Astrocyte of the spinal cord (primary cell): ENCODE measurements at regions not wholly inside any gene's neighbourhood (a gene's known extent, or its start where the extent isn't known, plus 50 kb on each side); places are given as distances from the start of the nearest gene placed in this dataset.

ENCODE experiments used
- DNase-seq: peaks from one replicate; pipeline ENCODE4 v3.0.0; 2011; ENCODE audit warnings: low read depth, low spot score
- H3K4me3 ChIP-seq: 2 replicates; pipeline ENCODE4 v1.5.1; 2011; ENCODE audit warnings: low read depth, mild to moderate bottlenecking, low read length, moderate library complexity
- CTCF ChIP-seq: IDR thresholded peaks from 2 replicates; pipeline ENCODE4 v1.5.1; 2012; ENCODE audit warnings: low read depth, mild to moderate bottlenecking, low read length, inconsistent platforms
- in situ Hi-C: cut with HindIII; loops from 2 replicates; pipeline ENCODE4 v1.10.0; 2017; ENCODE audit warnings: low sequenced_read_pairs

DNA sequence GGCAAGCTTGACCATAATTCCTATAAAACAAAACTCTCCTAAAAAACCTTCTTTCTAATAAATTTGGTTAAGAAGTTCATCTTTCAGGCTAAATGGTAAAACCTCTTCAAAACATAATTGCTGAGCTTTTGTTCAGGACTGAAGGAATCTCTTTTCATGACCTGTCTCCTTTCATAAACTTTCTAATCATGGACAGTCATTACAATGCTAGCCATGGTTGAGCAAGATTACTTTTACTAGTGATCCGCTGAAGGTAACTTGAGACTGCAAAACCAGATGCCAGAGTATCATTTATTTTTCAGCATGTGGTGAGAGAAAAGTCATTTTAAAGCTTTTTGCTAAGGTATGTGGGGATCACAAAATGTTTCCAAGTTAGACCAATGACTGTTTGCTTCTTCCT is 186.4 kb upstream of the RHOBTB1 start:
- DNase-seq, result peak; percentile 30
- no peak overlapping the region for H3K4me3 ChIP-seq
- in situ Hi-C loops, result no loop called here
- no peak for TF ChIP-seq CTCF

- no peak for DNase-seq
- no peak overlapping the region for H3K4me3 ChIP-seq
- in situ Hi-C loops, result no loop called here
- no peak for TF ChIP-seq CTCF
These were observed 184.2 kb upstream of the RHOBTB1 start for GRCh38 chr10:61128196-61128595.

GRCh38 chr10:61125560-61126170 is 181.7 kb upstream of the RHOBTB1 start:
- no peak for TF ChIP-seq CTCF
- DNase-seq, result no peak
- in situ Hi-C loops, result no loop called here
- no peak overlapping the region for H3K4me3 ChIP-seq

DNA sequence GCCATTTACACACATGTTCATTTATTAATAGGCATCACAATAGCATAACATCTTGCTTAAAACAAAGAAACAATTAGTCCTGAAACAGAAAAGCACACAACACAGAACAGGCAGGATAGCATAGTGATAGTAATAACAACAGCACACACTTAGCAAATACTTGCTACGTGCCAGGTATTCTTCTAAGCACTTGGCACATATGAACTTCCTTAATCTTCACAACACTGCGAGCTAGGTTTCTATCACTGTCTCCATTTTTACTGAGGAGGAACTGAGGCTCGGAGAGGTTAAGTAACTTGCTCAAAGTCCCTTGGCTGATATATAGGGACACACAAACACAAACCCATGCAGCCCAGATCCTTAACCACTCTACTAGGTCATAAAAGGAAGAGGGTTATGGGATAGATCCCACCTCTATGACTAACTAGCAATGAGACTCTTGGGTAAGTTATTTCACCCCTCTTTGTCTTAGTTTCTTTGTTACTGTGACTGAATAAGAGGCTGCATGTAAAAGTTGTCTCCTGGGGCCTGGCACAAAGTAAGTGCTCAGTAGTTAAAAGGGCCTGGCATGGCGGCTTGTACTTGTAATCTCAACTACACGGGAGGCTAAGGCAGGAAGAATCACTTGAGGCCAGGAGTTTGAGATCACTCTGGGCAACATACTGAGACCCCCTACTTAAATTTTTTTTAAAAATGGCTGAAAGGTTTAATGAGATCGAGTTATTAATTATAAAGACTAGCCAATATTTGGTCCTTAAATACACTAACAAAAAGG is 181.0 kb upstream of the RHOBTB1 start:
- in situ Hi-C loops, result no loop called here
- no peak overlapping the region for H3K4me3 ChIP-seq
- DNase-seq, result no peak
- no peak for TF ChIP-seq CTCF

DNA sequence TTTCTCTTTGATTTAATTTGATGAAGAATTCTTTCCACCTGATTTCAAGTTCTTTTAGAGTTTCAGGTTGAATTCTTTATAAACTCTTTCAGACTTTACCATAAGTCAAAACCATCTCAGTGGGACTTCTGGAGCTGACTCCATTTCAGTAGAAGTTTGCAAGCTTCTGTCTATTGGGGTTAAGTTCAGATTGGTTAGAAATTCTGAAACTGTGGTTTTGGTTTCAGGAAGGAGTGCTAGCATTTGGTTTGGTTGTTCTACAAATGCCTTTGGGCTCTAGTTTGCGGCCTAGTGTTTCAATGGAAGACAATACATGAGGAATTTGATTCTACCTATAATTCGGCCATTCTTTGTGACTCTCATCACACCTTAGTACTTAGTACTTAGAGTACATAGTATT is 176.8 kb upstream of the RHOBTB1 start:
- no peak for TF ChIP-seq CTCF
- no peak overlapping the region for H3K4me3 ChIP-seq
- in situ Hi-C loops, result no loop called here
- no peak for DNase-seq

DNA sequence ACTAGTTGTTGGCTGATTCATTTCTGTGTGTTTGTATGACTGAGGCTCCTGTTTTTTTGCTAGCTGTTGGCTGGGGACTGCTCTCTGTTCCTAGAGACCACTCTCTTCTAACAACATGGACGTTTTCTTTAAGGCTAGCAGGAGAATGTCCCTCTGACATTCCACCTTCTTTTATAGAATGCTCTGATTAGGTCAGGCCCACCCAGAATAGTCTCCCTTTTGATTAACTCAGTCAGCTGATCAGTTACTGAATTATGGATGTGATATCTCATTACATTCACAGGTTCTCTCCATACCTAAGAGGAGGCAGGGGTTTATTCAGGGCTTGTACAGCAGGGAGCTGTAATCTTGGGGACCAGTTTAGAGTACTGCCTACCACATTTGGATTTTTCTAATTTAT is 175.6 kb upstream of the RHOBTB1 start:
- TF ChIP-seq CTCF, result no peak
- in situ Hi-C loops, result no loop called here
- no peak for DNase-seq
- no peak overlapping the region for H3K4me3 ChIP-seq
